ENCODE measurements at regions not wholly inside any gene's neighbourhood (a gene's known extent, or its start where the extent isn't known, plus 50 kb on each side); places are given as distances from the start of the nearest gene placed in this dataset.

DNA sequence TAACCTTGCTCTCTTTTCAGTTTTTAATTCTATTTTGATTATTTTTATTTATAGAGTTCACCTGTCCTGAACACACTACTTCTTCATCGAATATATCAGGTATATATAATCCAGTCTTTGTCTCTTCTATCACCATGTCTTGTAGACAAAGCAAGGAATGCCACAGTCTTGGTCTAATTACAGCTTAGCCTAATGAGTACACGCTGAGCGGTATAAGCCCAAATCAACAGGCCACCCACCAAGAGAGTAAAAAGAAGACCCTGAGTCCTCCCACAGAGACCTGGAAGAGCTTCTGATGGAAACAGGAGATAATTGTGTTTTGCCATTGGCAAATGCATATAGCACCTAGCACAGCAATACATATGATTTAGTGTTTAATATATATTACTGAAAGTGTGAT lies 68.7 kb upstream of the TCF21 start:
- Histone ChIP-seq H3K79me2 (replicated peaks; ENCODE audit: insufficient read depth, low read length) (no peaks in the 10 kb centered on the region), H3K9ac (ENCODE audit: low read length) (no peak overlapping the region), H3K4me3 (ENCODE audit: low read length) (no peak overlapping the region), H3K27ac (ENCODE audit: low read length) (no peak overlapping the region), H3K9me3 (ENCODE audit: low read length) (no peaks in the 10 kb centered on the region), H3F3A (ENCODE audit: insufficient read depth, low read length, poor library complexity, severe bottlenecking) (no peaks in the 10 kb centered on the region), H3K36me3 (ENCODE audit: insufficient read depth, low read length) (no peaks in the 10 kb centered on the region), H4K20me1 (ENCODE audit: insufficient read depth) (no peaks in the 10 kb centered on the region), H2AFZ (ENCODE audit: low read depth, low read length) (no peak overlapping the region), H3K9me2 (ENCODE audit: insufficient read depth, low read length) (no peaks in the 10 kb centered on the region), H3K27me3 (ENCODE audit: insufficient read depth, low read depth, low read length) (no peaks in the 10 kb centered on the region), H3K4me2 (ENCODE audit: low read length) (no peak overlapping the region)
- TF ChIP-seq TAF1 (IDR thresholded peaks at IDR 0.05; ENCODE audit: low read depth) (no peak), POLR2AphosphoS5 (IDR thresholded peaks at IDR 0.05) (no peak), MXI1 (conservative IDR thresholded peaks at IDR 0.05; ENCODE audit: poor library complexity, severe bottlenecking) (no peak), SMC3 (conservative IDR thresholded peaks at IDR 0.05; ENCODE audit: poor library complexity) (no peak), EP300 (conservative IDR thresholded peaks at IDR 0.05; ENCODE audit: poor library complexity, severe bottlenecking) (no peak), EZH2 (IDR thresholded peaks at IDR 0.05; ENCODE audit: borderline replicate concordance, insufficient read depth, low read length, poor library complexity, severe bottlenecking) (no peak), RAD21 (conservative IDR thresholded peaks at IDR 0.05) (no peak)
- TF ChIP-seq, protein P1, sequence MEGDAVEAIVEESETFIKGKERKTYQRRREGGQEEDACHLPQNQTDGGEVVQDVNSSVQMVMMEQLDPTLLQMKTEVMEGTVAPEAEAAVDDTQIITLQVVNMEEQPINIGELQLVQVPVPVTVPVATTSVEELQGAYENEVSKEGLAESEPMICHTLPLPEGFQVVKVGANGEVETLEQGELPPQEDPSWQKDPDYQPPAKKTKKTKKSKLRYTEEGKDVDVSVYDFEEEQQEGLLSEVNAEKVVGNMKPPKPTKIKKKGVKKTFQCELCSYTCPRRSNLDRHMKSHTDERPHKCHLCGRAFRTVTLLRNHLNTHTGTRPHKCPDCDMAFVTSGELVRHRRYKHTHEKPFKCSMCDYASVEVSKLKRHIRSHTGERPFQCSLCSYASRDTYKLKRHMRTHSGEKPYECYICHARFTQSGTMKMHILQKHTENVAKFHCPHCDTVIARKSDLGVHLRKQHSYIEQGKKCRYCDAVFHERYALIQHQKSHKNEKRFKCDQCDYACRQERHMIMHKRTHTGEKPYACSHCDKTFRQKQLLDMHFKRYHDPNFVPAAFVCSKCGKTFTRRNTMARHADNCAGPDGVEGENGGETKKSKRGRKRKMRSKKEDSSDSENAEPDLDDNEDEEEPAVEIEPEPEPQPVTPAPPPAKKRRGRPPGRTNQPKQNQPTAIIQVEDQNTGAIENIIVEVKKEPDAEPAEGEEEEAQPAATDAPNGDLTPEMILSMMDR (IDR thresholded peaks at IDR 0.05; ENCODE audit: poor library complexity, severe bottlenecking): no peak
- TF ChIP-seq, protein P2, sequence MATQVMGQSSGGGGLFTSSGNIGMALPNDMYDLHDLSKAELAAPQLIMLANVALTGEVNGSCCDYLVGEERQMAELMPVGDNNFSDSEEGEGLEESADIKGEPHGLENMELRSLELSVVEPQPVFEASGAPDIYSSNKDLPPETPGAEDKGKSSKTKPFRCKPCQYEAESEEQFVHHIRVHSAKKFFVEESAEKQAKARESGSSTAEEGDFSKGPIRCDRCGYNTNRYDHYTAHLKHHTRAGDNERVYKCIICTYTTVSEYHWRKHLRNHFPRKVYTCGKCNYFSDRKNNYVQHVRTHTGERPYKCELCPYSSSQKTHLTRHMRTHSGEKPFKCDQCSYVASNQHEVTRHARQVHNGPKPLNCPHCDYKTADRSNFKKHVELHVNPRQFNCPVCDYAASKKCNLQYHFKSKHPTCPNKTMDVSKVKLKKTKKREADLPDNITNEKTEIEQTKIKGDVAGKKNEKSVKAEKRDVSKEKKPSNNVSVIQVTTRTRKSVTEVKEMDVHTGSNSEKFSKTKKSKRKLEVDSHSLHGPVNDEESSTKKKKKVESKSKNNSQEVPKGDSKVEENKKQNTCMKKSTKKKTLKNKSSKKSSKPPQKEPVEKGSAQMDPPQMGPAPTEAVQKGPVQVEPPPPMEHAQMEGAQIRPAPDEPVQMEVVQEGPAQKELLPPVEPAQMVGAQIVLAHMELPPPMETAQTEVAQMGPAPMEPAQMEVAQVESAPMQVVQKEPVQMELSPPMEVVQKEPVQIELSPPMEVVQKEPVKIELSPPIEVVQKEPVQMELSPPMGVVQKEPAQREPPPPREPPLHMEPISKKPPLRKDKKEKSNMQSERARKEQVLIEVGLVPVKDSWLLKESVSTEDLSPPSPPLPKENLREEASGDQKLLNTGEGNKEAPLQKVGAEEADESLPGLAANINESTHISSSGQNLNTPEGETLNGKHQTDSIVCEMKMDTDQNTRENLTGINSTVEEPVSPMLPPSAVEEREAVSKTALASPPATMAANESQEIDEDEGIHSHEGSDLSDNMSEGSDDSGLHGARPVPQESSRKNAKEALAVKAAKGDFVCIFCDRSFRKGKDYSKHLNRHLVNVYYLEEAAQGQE (IDR thresholded peaks at IDR 0.05; ENCODE audit: borderline replicate concordance): no peak

DNA sequence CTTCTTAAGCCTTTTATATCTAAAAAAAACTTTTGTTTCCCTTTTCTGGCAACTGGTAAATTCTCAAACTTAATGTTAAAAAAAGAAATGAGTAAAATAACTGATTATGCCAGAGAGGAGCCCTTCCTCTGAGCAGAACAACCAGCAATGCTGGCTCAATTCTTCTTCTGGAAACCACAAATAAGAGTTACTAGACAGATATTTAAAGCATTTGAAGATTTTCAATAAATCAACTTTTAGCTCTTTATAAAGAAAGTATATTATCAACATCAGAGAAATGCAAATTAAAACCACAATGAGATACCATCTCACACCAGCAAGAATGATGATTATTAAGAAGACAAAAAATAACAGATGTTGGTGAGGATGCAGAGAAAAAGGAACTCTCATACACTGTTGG lies 61.1 kb upstream of the TCF21 start:
- Histone ChIP-seq H3K36me3 (ENCODE audit: insufficient read depth, low read length) (no peaks in the 10 kb centered on the region), H3K27me3 (ENCODE audit: insufficient read depth, low read depth, low read length) (no peaks in the 10 kb centered on the region), H3K79me2 (replicated peaks; ENCODE audit: insufficient read depth, low read length) (no peaks in the 10 kb centered on the region), H3F3A (ENCODE audit: insufficient read depth, low read length, poor library complexity, severe bottlenecking) (no peaks in the 10 kb centered on the region), H3K9me2 (ENCODE audit: insufficient read depth, low read length) (no peaks in the 10 kb centered on the region), H3K27ac (ENCODE audit: low read length) (no peak overlapping the region), H4K20me1 (ENCODE audit: insufficient read depth) (no peaks in the 10 kb centered on the region), H3K4me3 (ENCODE audit: low read length) (no peak overlapping the region), H3K4me2 (ENCODE audit: low read length) (no peak overlapping the region), H3K9ac (ENCODE audit: low read length) (no peak overlapping the region), H2AFZ (ENCODE audit: low read depth, low read length) (no peak overlapping the region), H3K9me3 (ENCODE audit: low read length) (no peaks in the 10 kb centered on the region)
- no peak for TF ChIP-seq SMC3 (conservative IDR thresholded peaks at IDR 0.05; ENCODE audit: poor library complexity)
- TF ChIP-seq, protein P2 (IDR thresholded peaks at IDR 0.05; ENCODE audit: borderline replicate concordance): no peak

All from neural cell (in vitro differentiated cells).